ENCODE measurements at regions not wholly inside any gene's neighbourhood (a gene's known extent, or its start where the extent isn't known, plus 50 kb on each side); places are given as distances from the start of the nearest gene placed in this dataset.

- Histone ChIP-seq H3K79me2 (ENCODE audit: insufficient read depth, low read depth) (no peaks in the 10 kb centered on the region), H3K27me3 (ENCODE audit: insufficient read depth, low read depth) (no peaks in the 10 kb centered on the region), H3K36me3 (ENCODE audit: insufficient read depth) (no peaks in the 10 kb centered on the region), H3K4me1 (ENCODE audit: low read depth, poor library complexity, severe bottlenecking) (no peaks in the 10 kb centered on the region), H3K4me2 (no peak overlapping the region), H3K27ac (no peak overlapping the region), H3K9ac (no peak overlapping the region), H2AFZ (ENCODE audit: low read depth) (no peak overlapping the region), H4K20me1 (ENCODE audit: insufficient read depth) (no peaks in the 10 kb centered on the region), H3K4me3 (IDR thresholded peaks at IDR 0.05; ENCODE audit: insufficient read depth, low read depth, low read length) (no peak overlapping the region)
- TF ChIP-seq CTCF (conservative IDR thresholded peaks at IDR 0.05; ENCODE audit: low read depth, low read length): no peak
Observed at GRCh38 chr2:107727318-107727717, 99.4 kb upstream of the RGPD4 start.

GRCh38 chr2:107728586-107728985 lies 98.1 kb upstream of the RGPD4 start:
- TF ChIP-seq CTCF (conservative IDR thresholded peaks at IDR 0.05; ENCODE audit: low read depth, low read length): no peak
- Histone ChIP-seq H3K79me2 (ENCODE audit: insufficient read depth, low read depth) (no peaks in the 10 kb centered on the region), H3K4me3 (IDR thresholded peaks at IDR 0.05; ENCODE audit: insufficient read depth, low read depth, low read length) (no peak overlapping the region)

GRCh38 chr2:107729440-107729839 lies 97.3 kb upstream of the RGPD4 start:
- Histone ChIP-seq H3K27ac (no peak overlapping the region), H3K4me3 (IDR thresholded peaks at IDR 0.05; ENCODE audit: insufficient read depth, low read depth, low read length) (no peak overlapping the region), H3K9ac (no peak overlapping the region), H2AFZ (ENCODE audit: low read depth) (no peak overlapping the region), H3K4me2 (no peak overlapping the region), H3K4me1 (ENCODE audit: low read depth, poor library complexity, severe bottlenecking) (no peaks in the 10 kb centered on the region), H3K79me2 (ENCODE audit: insufficient read depth, low read depth) (no peaks in the 10 kb centered on the region), H4K20me1 (ENCODE audit: insufficient read depth) (no peaks in the 10 kb centered on the region), H3K27me3 (ENCODE audit: insufficient read depth, low read depth) (no peaks in the 10 kb centered on the region), H3K36me3 (ENCODE audit: insufficient read depth) (no peaks in the 10 kb centered on the region)
- TF ChIP-seq CTCF (conservative IDR thresholded peaks at IDR 0.05; ENCODE audit: low read depth, low read length): no peak

More at GRCh38 chr2:107728586-107728985, 98.1 kb upstream of the RGPD4 start:
- Histone ChIP-seq H3K4me2 (no peak overlapping the region), H3K27me3 (ENCODE audit: insufficient read depth, low read depth) (no peaks in the 10 kb centered on the region), H3K9ac (no peak overlapping the region), H3K27ac (no peak overlapping the region), H2AFZ (ENCODE audit: low read depth) (no peak overlapping the region), H4K20me1 (ENCODE audit: insufficient read depth) (no peaks in the 10 kb centered on the region), H3K4me1 (ENCODE audit: low read depth, poor library complexity, severe bottlenecking) (no peaks in the 10 kb centered on the region), H3K36me3 (ENCODE audit: insufficient read depth) (no peaks in the 10 kb centered on the region)

GRCh38 chr2:107730898-107731297 lies 95.8 kb upstream of the RGPD4 start:
- no peak overlapping the region for H2AFZ ChIP-seq (ENCODE audit: low read depth)
- no peak overlapping the region for H3K4me3 ChIP-seq (IDR thresholded peaks at IDR 0.05; ENCODE audit: insufficient read depth, low read depth, low read length)
- H3K27me3 ChIP-seq (ENCODE audit: insufficient read depth, low read depth): no peaks in the 10 kb centered on the region
- no peaks in the 10 kb centered on the region for H3K4me1 ChIP-seq (ENCODE audit: low read depth, poor library complexity, severe bottlenecking)
- H3K36me3 ChIP-seq (ENCODE audit: insufficient read depth): no peaks in the 10 kb centered on the region
- H3K79me2 ChIP-seq (ENCODE audit: insufficient read depth, low read depth): no peaks in the 10 kb centered on the region
- no peak overlapping the region for H3K4me2 ChIP-seq
- TF ChIP-seq CTCF (conservative IDR thresholded peaks at IDR 0.05; ENCODE audit: low read depth, low read length): no peak
- H3K9ac ChIP-seq: no peak overlapping the region
- H4K20me1 ChIP-seq (ENCODE audit: insufficient read depth): no peaks in the 10 kb centered on the region
- H3K27ac ChIP-seq: no peak overlapping the region
